Esophagus muscularis mucosa (tissue), 4 donors: ENCODE measurements at regions not wholly inside any gene's neighbourhood (a gene's known extent, or its start where the extent isn't known, plus 50 kb on each side); places are given as distances from the start of the nearest gene placed in this dataset.

Source experiments
- DNase-seq: peaks from one replicate; pipeline ENCODE4 v3.0.0-alpha.2; 2017; ENCODE audit errors: extremely low spot score
- H3K27ac ChIP-seq, 4 donors: fragments of 200-600 bp; sonication (generic); replicated peaks in 1 of 4; 1 replicate in 3 of 4; 2 replicates in 1 of 4; pipeline ENCODE4 v1.5.1; 2016 to 2019; ENCODE audit warnings: mild to moderate bottlenecking in 1 of 4
- H3K27me3 ChIP-seq, 4 donors: fragments of 200-600 bp; sonication (generic); one replicate each; pipeline versions ENCODE4 v1.5.1 to v1.6.0; 2016 to 2019
- H3K36me3 ChIP-seq, 4 donors: fragments of 200-600 bp; sonication (generic); one replicate each; pipeline ENCODE4 v1.5.1; 2016 to 2019
- H3K4me1 ChIP-seq, 4 donors: fragments of 200-600 bp; sonication (generic); one replicate each; pipeline ENCODE4 v1.5.1; 2016 to 2019
- H3K4me3 ChIP-seq, 4 donors: fragments of 200-600 bp; sonication (generic); 1 replicate in 2 of 4; 2 replicates in 2 of 4; pipeline ENCODE4 v1.5.1; 2016 to 2019; ENCODE audit warnings: mild to moderate bottlenecking in 4 of 4, moderate library complexity in 1 of 4
- H3K9me3 ChIP-seq, 4 donors: fragments of 200-600 bp; sonication (generic); 1 replicate in 3 of 4; 2 replicates in 1 of 4; pipeline ENCODE4 v1.5.1; 2016 to 2019
- CTCF ChIP-seq, 3 experiments: fragments of 200-600 bp in 2 of 3; fragments of 450-650 bp in 1 of 3; sonication (generic) in 2 of 3; IDR thresholded peaks; one replicate each; pipeline ENCODE4 v1.5.1; 2017 to 2019; ENCODE audit warnings: antibody characterized with exemption in 3 of 3, mild to moderate bottlenecking in 2 of 3, moderate library complexity in 1 of 3
- EP300 ChIP-seq: sonication (generic); formaldehyde crosslinking; IDR thresholded peaks from one replicate; pipeline ENCODE4 v1.6.1; 2017; ENCODE audit warnings: antibody characterized with exemption
- POLR2A ChIP-seq: fragments of 450-650 bp; IDR thresholded peaks from one replicate; pipeline ENCODE4 v1.6.1; 2017; ENCODE audit warnings: antibody characterized with exemption, moderate library complexity, mild to moderate bottlenecking, low read depth
- POLR2AphosphoS5 ChIP-seq, 2 donors: sonication (generic); formaldehyde crosslinking; IDR thresholded peaks; one replicate each; pipeline ENCODE4 v1.6.1; 2017; ENCODE audit warnings: antibody characterized with exemption in 2 of 2
- WGBS: methylation state at CpG from one replicate; pipeline ENCODE4 v1.1.5; 2018; 5-methylcytosine and 5-hydroxymethylcytosine counted together
- intact Hi-C: fragments of 100-400 bp; cut with DNase I; formaldehyde crosslinking; loops from one replicate; pipeline ENCODE4 v1.15.1; 2023

DNA sequence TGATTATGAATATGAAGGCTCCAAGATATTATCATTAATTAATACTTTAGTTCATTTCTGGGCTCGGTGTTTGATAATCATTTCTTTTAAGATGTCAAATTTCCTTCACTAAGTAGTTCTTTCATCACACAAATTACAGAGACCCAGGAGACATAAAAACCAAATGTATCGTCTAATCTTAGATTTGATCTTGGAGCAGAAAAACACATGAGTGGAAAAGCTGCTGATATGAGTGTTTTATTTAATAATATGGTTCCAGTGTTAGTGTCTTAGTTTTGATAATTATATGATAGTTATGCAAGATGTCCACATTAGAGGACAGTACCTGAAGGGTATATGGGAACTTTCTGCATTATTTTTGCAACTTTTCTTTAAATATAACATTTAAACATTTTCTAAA, 494.5 kb upstream of the RAG2 start:
- no peaks in the 10 kb centered on the region for H3K27me3 ChIP-seq
- peaks cover 0 to 20% (median 9%) of the 10 kb centered on the region in 4 donors for H3K4me1 ChIP-seq
- intact Hi-C loops, result no loop called here
- no peaks in the 10 kb centered on the region for H3K9me3 ChIP-seq
- no peaks in the 10 kb centered on the region for H3K36me3 ChIP-seq
- 82% methylated on average over 2 of the region's 2 CpGs for WGBS
- no peak overlapping the region for H3K27ac ChIP-seq
- H3K4me3 ChIP-seq, result no peak overlapping the region
- DNase-seq, result no peak
- TF ChIP-seq CTCF (IDR thresholded peaks at IDR 0.05), result no peak
- no peak for TF ChIP-seq POLR2A

DNA sequence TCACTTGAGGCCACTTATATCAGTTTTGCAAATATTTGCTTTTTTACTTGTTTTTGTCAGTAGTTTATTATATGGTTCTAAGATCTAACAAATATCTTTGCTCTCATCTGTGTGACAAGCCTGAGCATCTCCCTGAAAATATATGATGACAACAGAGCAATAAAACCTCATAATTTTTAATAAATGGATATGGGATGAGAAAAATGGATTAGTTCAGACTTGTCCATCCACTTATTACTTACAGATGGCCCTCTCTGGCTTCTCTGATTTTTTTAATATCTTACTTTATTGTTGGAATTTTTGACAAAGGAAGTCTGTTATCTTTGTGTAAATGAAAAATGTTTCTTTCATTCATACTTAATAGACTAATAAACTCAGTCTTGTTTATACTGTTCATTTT, 491.4 kb upstream of the RAG2 start:
- peaks cover 0 to 20% (median 9%) of the 10 kb centered on the region in 4 donors for H3K4me1 ChIP-seq
- H3K27me3 ChIP-seq, result no peaks in the 10 kb centered on the region
- no peaks in the 10 kb centered on the region for H3K9me3 ChIP-seq
- DNase-seq, result no peak
- no peak for TF ChIP-seq EP300
- no peak for TF ChIP-seq POLR2AphosphoS5 (IDR thresholded peaks at IDR 0.05)
- no peak for TF ChIP-seq POLR2A
- TF ChIP-seq CTCF (IDR thresholded peaks at IDR 0.05), result no peak
- no peak overlapping the region for H3K4me3 ChIP-seq
- no peak overlapping the region for H3K27ac ChIP-seq
- no peaks in the 10 kb centered on the region for H3K36me3 ChIP-seq
- intact Hi-C loops, result no loop called here

GRCh38 chr11:37088573-37088910, 490.5 kb upstream of the RAG2 start:
- Histone ChIP-seq H3K4me3 (no peak overlapping the region), H3K4me1 (peaks cover 0 to 20% (median 9%) of the 10 kb centered on the region in 4 donors), H3K27ac (no peak overlapping the region), H3K27me3 (no peaks in the 10 kb centered on the region), H3K9me3 (no peaks in the 10 kb centered on the region), H3K36me3 (no peaks in the 10 kb centered on the region)
- no peak for DNase-seq
- no peak for TF ChIP-seq POLR2A
- TF ChIP-seq POLR2AphosphoS5 (IDR thresholded peaks at IDR 0.05), result no peak
- TF ChIP-seq EP300, result no peak
- TF ChIP-seq CTCF (IDR thresholded peaks at IDR 0.05), result no peak
- intact Hi-C loops, result no loop called here

GRCh38 chr11:37087650-37088572, 489.9 kb upstream of the RAG2 start:
- intact Hi-C loops, result no loop called here
- WGBS, result 71% methylated on average over 6 of the region's 6 CpGs
- TF ChIP-seq CTCF (IDR thresholded peaks at IDR 0.05), result no peak

DNA sequence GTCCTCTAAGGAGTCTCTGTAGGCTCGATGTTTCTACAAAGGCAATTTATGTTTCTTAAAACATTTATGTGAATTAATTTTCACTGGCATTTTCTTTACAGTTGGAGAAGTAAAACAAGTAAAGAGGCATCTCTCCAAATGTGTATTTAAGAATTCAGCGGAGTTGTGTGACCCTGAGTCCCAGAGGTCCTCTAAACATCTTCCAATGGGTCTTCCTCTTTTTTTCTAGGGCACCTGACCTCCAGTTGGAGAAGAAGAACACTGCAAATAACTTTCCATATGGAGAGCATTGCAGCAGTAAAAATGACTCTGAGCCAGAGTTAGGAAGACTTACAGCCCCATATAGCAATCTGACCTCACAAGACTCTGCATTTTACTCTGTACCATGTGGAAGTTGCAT, 480.5 kb upstream of the RAG2 start:
- intact Hi-C loops, result no loop called here
- no peaks in the 10 kb centered on the region for H3K36me3 ChIP-seq
- no peaks in the 10 kb centered on the region for H3K9me3 ChIP-seq
- H3K4me1 ChIP-seq, result peaks cover 0 to 8% (median 3%) of the 10 kb centered on the region in 4 donors
- H3K27ac ChIP-seq, result no peak overlapping the region
- no peak for DNase-seq
- no peaks in the 10 kb centered on the region for H3K27me3 ChIP-seq
- 81% methylated on average over 2 of the region's 2 CpGs for WGBS
- TF ChIP-seq EP300, result no peak
- TF ChIP-seq POLR2AphosphoS5 (IDR thresholded peaks at IDR 0.05), result no peak
- H3K4me3 ChIP-seq, result no peak overlapping the region

More at GRCh38 chr11:37087650-37088572, 489.9 kb upstream of the RAG2 start:
- H3K36me3 ChIP-seq, result no peaks in the 10 kb centered on the region
- no peaks in the 10 kb centered on the region for H3K9me3 ChIP-seq
- H3K27me3 ChIP-seq, result no peaks in the 10 kb centered on the region
- H3K4me1 ChIP-seq, result peaks cover 0 to 20% (median 9%) of the 10 kb centered on the region in 4 donors
- H3K27ac ChIP-seq, result no peak overlapping the region
- DNase-seq, result no peak
- H3K4me3 ChIP-seq, result no peak overlapping the region
